ENCODE measurements at regions not wholly inside any gene's neighbourhood (a gene's known extent, or its start where the extent isn't known, plus 50 kb on each side); places are given as distances from the start of the nearest gene placed in this dataset.

DNA sequence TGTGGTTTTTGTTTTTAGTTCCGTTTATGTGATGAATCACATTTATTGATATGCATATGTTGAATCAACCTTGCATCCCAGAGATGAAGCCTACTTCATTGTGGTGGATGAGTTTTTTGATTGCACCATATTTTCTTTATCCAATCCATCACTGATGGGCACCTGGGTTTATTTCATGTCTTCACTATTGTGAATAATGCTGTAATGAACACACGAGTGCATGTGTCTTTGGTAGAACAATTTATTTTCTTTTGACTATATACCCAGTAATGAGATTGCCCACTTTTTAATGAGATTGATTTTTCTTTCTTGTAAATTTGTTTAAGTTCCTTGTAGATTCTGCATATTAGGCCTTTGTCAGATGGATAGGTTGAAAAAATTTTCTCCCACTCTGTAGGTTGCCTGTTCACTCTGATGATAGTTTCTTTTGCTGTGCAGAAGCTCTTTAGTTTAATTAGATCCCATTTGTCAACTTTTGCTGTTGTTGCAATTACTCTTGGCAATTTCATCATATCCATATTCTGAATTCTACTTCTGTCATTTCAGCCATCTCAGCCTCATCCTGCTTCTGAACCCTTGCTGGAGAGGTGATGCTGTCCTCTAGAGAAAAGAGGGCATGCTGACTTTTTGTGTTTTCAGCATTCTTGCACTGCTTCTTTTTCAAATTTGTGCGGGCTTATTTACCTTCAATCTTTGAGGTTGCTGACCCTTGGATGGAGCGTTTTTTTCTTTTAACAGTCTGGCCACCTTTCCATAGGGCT lies 96.2 kb upstream of the CTAGE1 start:
- TF ChIP-seq, protein P1, sequence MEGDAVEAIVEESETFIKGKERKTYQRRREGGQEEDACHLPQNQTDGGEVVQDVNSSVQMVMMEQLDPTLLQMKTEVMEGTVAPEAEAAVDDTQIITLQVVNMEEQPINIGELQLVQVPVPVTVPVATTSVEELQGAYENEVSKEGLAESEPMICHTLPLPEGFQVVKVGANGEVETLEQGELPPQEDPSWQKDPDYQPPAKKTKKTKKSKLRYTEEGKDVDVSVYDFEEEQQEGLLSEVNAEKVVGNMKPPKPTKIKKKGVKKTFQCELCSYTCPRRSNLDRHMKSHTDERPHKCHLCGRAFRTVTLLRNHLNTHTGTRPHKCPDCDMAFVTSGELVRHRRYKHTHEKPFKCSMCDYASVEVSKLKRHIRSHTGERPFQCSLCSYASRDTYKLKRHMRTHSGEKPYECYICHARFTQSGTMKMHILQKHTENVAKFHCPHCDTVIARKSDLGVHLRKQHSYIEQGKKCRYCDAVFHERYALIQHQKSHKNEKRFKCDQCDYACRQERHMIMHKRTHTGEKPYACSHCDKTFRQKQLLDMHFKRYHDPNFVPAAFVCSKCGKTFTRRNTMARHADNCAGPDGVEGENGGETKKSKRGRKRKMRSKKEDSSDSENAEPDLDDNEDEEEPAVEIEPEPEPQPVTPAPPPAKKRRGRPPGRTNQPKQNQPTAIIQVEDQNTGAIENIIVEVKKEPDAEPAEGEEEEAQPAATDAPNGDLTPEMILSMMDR (conservative IDR thresholded peaks at IDR 0.05; ENCODE audit: low read length): no peak
- no peak for TF ChIP-seq EZH2phosphoT487 (IDR thresholded peaks at IDR 0.05; ENCODE audit: borderline replicate concordance)
